HG03135 (cell line): ENCODE measurements at regions not wholly inside any gene's neighbourhood (a gene's known extent, or its start where the extent isn't known, plus 50 kb on each side); places are given as distances from the start of the nearest gene placed in this dataset.
"Not testable (repeated sequence)": the region's sequence is repeated elsewhere in the genome, so short reads cannot be mapped to it uniquely, and the experiment has no call there.

ENCODE experiments used
- ATAC-seq: cut with Tn5 transposase; IDR thresholded peaks from one replicate; pipeline ENCODE4 v1.9.1; 2021; ENCODE audit warnings: mild to moderate bottlenecking, moderate library complexity; ENCODE audit not compliant: unreplicated experiment

- no peak for ATAC-seq
These were observed 122.8 kb upstream of the RMDN2 start for GRCh38 chr2:37802211-37802752.

- ATAC-seq: no peak
These were observed 122.1 kb upstream of the RMDN2 start for GRCh38 chr2:37802899-37803379.

GRCh38 chr2:37806004-37806403 lies 119.1 kb upstream of the RMDN2 start:
- not testable (repeated sequence) for ATAC-seq

DNA sequence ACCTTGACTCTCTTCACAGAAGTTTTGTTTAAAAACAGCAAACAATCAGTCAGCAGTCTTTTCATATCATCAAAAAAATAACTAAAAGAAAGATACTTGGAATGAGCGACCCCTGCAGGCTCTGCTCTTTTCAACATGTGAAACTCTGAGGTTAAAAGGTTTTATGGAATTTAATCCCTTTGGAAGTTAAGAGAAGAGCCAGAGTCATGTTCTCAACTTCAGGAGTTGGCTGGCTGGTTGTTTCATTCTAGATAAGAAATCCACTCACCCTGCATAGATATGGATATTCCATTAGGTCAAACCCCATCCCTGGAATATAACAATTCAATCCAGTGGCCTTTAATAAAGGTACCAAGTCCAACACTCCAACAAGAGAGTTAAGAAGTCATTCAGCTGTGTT lies 115.6 kb upstream of the RMDN2 start:
- no peak for ATAC-seq

GRCh38 chr2:37809931-37810570 lies 115.0 kb upstream of the RMDN2 start:
- no peak for ATAC-seq

DNA sequence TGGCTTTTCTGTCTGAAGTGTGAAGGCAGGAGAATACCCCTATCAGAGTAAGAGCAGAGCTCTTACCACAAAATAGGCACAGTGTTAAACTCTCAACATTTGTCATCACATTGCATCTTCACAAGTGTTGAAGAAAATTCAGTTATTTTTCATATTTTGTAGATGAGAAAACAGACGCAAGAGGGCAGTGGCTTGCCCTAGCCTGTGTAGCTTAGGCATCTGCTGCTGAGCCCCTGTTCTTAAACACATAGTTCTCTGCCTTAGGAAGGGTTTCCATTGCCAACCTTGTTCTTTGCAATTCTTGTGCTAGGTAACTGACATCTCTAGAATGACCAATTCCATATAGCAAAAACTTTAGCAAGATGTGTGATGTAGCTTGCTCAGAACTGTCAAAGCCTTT lies 112.7 kb upstream of the RMDN2 start:
- ATAC-seq: no peak

GRCh38 chr2:37812941-37813730 lies 112.0 kb upstream of the RMDN2 start:
- no peak for ATAC-seq

GRCh38 chr2:37816036-37816435 lies 109.1 kb upstream of the RMDN2 start:
- no peak for ATAC-seq

DNA sequence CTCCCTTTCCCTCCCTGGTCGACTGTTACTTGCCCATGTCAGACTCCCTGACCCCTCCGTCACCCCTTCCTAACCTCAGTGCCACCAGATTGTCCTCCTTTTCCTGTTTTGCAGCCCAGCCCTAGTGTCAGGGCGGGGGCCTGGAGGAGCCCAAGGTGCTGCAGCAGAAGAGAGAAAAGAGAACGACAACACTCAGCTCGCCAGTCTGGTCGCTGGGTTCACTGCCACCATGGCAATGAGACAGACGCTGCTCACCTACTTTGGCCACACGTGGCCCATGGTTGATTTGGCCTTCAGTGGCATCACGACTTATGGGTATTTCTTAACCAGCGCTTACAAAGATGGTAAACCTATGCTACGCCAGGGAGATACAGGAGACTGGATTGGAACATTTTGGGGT lies 108.4 kb upstream of the RMDN2 start:
- no peak for ATAC-seq

- ATAC-seq: no peak
These were observed 105.9 kb upstream of the RMDN2 start for GRCh38 chr2:37819186-37819585.

DNA sequence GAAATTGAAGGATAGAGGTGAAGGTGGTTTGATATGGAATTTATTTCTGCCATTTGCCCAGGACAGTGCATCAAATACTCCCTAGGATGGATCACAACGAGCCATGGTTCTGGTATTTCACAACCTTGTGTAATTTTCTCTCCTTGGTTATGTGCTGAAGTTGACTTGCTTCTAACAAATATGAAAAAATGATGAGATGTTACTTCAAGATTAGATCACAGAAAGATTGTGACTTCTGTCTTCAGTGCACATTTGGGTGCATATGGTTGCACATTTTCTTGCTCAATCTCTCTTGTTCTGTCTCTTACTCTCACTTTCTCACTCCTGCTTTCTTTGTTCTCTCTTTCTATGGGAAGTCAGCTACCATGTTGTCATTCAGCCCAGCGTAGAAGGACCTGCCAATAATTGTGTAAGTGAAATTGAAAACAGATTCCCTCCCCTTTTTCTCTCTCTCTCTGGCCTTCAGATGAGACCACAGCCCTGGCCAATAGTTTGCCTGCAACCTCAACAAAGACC lies 104.6 kb upstream of the RMDN2 start:
- no peak for ATAC-seq

GRCh38 chr2:37825586-37825985 lies 99.5 kb upstream of the RMDN2 start:
- no peak for ATAC-seq

GRCh38 chr2:37826611-37827010 lies 98.5 kb upstream of the RMDN2 start:
- ATAC-seq: no peak

GRCh38 chr2:37827455-37827854 lies 97.6 kb upstream of the RMDN2 start:
- no peak for ATAC-seq

DNA sequence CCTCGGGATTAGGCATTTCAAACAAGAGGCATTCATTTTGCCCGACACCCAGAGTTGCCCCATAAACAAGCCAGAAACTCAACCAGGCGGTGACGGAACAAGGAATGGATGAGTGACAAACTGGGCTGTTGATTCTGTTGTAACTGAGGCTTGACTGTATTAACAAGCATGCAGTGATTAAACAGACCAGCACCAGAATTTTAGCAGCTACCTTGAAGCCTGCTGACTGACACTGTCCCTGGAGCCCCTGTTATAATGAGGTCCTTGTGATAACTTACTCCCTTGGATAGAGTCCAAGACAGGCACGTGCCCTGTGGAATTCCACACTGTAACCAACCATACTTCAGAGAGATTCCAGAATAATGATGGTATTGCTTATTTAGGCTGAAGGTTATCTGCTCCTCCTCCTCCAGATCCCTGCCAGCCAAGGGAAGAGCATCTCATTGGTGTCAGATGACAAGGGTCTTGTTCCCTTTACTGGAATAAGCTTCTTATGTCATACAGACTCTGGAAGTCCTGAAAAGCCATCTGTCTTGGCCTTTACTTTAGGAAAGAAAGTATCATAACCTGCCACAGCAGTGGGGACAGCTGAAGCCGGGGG lies 97.1 kb upstream of the RMDN2 start:
- ATAC-seq: no peak

- ATAC-seq: no peak
These were observed 95.9 kb upstream of the RMDN2 start for GRCh38 chr2:37829202-37829601.

DNA sequence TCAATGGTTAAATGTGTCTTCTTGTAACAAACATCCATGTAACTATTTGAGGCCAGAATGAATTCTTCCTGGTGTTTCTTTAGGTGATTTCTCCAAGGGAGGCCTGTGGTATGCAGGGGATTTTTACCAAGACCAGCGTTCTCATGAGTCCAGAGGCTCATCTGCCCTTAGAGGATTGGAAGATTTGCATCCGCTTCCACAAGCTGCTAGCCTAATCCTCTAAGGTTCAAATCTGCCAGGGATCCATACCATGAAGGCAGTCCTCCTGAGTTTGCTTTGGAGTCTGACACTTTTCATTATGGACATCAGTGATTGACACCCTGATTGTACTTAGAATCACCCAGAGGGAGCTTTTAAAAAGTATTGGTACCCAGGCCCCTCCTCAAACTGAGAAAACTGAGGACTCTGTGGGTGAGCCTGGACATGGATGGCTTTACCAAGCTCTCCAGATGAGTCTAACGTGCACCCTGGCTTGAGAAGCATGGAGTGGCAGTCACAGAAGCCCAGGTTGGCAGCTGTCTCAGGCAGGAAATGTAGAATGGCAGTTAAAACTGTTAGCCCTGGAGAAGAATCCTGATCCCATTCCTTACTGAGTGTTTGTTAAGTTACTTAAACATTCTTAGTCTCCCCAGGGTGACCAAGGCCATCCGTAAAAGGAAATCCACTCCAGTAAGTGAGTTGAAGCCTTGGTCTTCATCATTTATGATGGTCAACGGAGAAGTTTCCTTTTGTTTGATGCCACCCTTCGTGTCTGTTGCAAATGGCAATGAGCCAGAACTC lies 95.3 kb upstream of the RMDN2 start:
- no peak for ATAC-seq

DNA sequence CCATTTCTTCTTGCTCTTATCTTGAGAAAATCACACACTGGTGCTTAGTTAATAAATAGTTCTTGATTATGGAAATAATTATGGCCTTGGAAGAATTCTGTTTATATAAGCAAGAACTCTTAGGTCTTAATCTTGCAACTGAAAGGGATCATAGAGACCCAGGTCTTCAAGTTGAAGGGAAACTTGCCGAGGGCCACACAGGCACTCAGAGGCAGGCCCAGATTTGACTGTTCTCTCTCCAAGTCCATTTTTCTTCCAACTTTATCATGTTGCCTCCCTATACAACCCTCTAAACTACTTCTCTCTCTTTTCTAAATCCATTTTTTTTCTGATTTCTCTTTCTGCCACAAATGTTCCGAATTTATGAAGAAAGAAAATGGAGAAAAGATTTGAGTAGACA lies 94.5 kb upstream of the RMDN2 start:
- no peak for ATAC-seq

DNA sequence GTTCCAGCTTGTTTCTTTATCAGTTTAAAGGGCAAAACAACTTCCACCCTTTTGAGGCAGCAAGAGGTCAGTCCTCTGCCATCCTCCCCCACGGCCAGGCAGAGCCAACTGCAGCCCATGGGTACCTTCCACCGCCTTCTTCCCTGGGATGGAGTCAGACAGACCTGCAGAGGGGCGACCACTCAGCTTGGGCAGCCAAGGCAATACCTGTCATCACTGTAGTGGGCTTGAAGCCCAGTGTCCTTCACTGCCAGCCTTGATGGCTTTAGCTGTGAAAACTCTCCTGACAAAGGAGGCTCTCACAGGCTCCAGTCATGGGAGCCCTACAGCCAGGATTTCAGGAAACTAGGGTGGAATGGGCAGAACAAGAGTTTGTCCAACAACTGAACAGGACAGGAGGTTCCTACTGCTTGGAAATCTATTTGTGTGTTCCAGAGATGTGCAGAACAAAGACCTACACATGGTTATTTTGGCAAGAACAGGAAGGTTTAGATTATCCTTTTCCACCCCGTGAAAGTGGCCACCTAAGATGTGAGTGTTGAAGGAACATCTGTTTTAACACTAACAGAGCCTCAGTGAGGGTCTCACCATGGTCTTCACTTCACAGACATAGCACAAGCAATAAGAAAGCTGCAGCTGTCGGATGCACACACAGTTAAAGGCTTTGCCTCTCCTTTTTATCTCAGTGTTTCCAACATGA lies 93.9 kb upstream of the RMDN2 start:
- no peak for ATAC-seq

GRCh38 chr2:37832590-37833197 lies 92.4 kb upstream of the RMDN2 start:
- peak; percentile 62 for ATAC-seq
